Erythroblast (primary cell): ENCODE measurements at regions not wholly inside any gene's neighbourhood (a gene's known extent, or its start where the extent isn't known, plus 50 kb on each side); places are given as distances from the start of the nearest gene placed in this dataset.

ENCODE experiments used
- GATA1 ChIP-seq: IDR thresholded peaks from 2 replicates; pipeline ENCODE4 v1.6.1; 2011; ENCODE audit warnings: low read depth, mild to moderate bottlenecking, control low read depth, low read length, moderate library complexity
- POLR2A ChIP-seq: IDR thresholded peaks from 2 replicates; pipeline ENCODE4 v1.6.1; 2011; ENCODE audit warnings: mild to moderate bottlenecking, low read length

- TF ChIP-seq GATA1 (no peak), POLR2A (no peak)
Observed at GRCh38 chr11:97905671-97906070, 1115.1 kb upstream of the CNTN5 start.
